ENCODE measurements at regions not wholly inside any gene's neighbourhood (a gene's known extent, or its start where the extent isn't known, plus 50 kb on each side); places are given as distances from the start of the nearest gene placed in this dataset.

- TF ChIP-seq CTCF (IDR thresholded peaks at IDR 0.05) (no peak), CHD2 (IDR thresholded peaks at IDR 0.05; ENCODE audit: low read length, partially characterized antibody) (no peak), YY1 (IDR thresholded peaks at IDR 0.05; ENCODE audit: low read depth) (no peak), REST (IDR thresholded peaks at IDR 0.05; ENCODE audit: low read depth, low read length) (no peak), SIN3A (IDR thresholded peaks at IDR 0.05; ENCODE audit: borderline replicate concordance, low read depth, low read length) (no peak), FOXM1 (IDR thresholded peaks at IDR 0.05; ENCODE audit: low read depth) (no peak), USF1 (IDR thresholded peaks at IDR 0.05; ENCODE audit: borderline replicate concordance, low read depth) (no peak), RAD21 (IDR thresholded peaks at IDR 0.05; ENCODE audit: low read length) (no peak), RCOR1 (IDR thresholded peaks at IDR 0.05; ENCODE audit: low read length) (no peak), GABPA (IDR thresholded peaks at IDR 0.05; ENCODE audit: low read depth) (no peak), MAX (IDR thresholded peaks at IDR 0.05; ENCODE audit: low read depth) (no peak), POLR2AphosphoS5 (IDR thresholded peaks at IDR 0.05; ENCODE audit: low read depth, low read length) (no peak), EZH2phosphoT487 (IDR thresholded peaks at IDR 0.05; ENCODE audit: borderline replicate concordance, low read depth) (no peak)
These were observed 562.3 kb upstream of the POU3F2 start for GRCh38 chr6:98272060-98272459.
